ENCODE measurements at regions not wholly inside any gene's neighbourhood (a gene's known extent, or its start where the extent isn't known, plus 50 kb on each side); places are given as distances from the start of the nearest gene placed in this dataset.

DNA sequence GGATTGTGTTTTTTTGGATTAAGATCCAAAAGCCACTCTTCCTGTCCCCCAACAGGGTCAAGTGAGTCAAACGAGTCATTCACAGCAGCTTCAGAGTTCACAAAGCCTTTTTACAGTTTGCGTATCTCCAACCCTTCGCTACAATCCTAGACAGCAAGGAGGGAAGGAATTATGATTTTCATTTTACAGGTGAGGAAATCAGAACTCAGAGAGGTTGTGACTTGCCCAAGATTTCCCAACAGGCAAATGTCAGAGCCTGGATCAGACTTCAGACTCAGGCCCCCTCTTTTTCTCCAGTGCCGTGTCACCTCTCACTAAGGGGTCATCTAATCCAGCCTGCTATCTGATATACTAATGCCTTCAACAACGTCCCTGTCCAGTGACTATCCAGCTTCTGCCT is 72.1 kb upstream of the XPA start:
- no peaks in the 10 kb centered on the region for H3K27me3 ChIP-seq (ENCODE audit: insufficient read depth, low read length)
- DNase-seq (ENCODE audit: low read depth) (no peak), FAIRE-seq (peak; percentile 9)
- Mint-ChIP-seq H3K36me3 (ENCODE audit: low read depth, unreplicated experiment) (no peaks in the 10 kb centered on the region), H3K4me3 (ENCODE audit: unreplicated experiment) (no peak overlapping the region), H3K9me3 (ENCODE audit: unreplicated experiment) (no peaks in the 10 kb centered on the region), H3K27ac (ENCODE audit: unreplicated experiment) (no peak overlapping the region), H3K4me1 (ENCODE audit: low read depth, unreplicated experiment) (peaks cover 16% of the 10 kb centered on the region), H3K27me3 (ENCODE audit: low read depth, unreplicated experiment) (peaks cover 28% of the 10 kb centered on the region)
- H4K20me1 ChIP-seq (ENCODE audit: insufficient read depth, low read length): no peaks in the 10 kb centered on the region
- no peak overlapping the region for H3K27ac ChIP-seq (ENCODE audit: low read depth, low read length)
- no peak overlapping the region for H3K4me3 ChIP-seq (ENCODE audit: insufficient read depth, low read depth, low read length)
- H2AFZ ChIP-seq (ENCODE audit: low read depth, low read length): no peak overlapping the region
- no peak for TF ChIP-seq EZH2 (IDR thresholded peaks at IDR 0.05; ENCODE audit: insufficient read depth, low read length)
- TF ChIP-seq, protein P1, sequence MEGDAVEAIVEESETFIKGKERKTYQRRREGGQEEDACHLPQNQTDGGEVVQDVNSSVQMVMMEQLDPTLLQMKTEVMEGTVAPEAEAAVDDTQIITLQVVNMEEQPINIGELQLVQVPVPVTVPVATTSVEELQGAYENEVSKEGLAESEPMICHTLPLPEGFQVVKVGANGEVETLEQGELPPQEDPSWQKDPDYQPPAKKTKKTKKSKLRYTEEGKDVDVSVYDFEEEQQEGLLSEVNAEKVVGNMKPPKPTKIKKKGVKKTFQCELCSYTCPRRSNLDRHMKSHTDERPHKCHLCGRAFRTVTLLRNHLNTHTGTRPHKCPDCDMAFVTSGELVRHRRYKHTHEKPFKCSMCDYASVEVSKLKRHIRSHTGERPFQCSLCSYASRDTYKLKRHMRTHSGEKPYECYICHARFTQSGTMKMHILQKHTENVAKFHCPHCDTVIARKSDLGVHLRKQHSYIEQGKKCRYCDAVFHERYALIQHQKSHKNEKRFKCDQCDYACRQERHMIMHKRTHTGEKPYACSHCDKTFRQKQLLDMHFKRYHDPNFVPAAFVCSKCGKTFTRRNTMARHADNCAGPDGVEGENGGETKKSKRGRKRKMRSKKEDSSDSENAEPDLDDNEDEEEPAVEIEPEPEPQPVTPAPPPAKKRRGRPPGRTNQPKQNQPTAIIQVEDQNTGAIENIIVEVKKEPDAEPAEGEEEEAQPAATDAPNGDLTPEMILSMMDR (IDR thresholded peaks at IDR 0.05; ENCODE audit: insufficient read depth, low read depth, low read length): no peak
- no peak overlapping the region for H3K9ac ChIP-seq (ENCODE audit: low read length)
- H3K4me2 ChIP-seq (ENCODE audit: low read length): peak overlapping the region; percentile 30
- peaks cover 22% of the 10 kb centered on the region for H3K4me1 ChIP-seq (ENCODE audit: insufficient read depth, low read length)
- H3K36me3 ChIP-seq (ENCODE audit: insufficient read depth, low read length): no peaks in the 10 kb centered on the region
- H3K9me3 ChIP-seq (ENCODE audit: insufficient read depth, low read depth, low read length): no peaks in the 10 kb centered on the region
- no peaks in the 10 kb centered on the region for H3K79me2 ChIP-seq (ENCODE audit: insufficient read depth, low read length)

- H3K9me3 Mint-ChIP-seq (ENCODE audit: unreplicated experiment): no peaks in the 10 kb centered on the region
- H4K20me1 ChIP-seq (ENCODE audit: insufficient read depth, low read length): no peaks in the 10 kb centered on the region
- no peak for DNase-seq (ENCODE audit: low read depth)
These were observed 73.8 kb upstream of the XPA start for GRCh38 chr9:97770808-97771372.

GRCh38 chr9:97771641-97772040 is 74.5 kb upstream of the XPA start:
- Histone ChIP-seq H4K20me1 (ENCODE audit: insufficient read depth, low read length) (no peaks in the 10 kb centered on the region), H3K4me3 (ENCODE audit: insufficient read depth, low read depth, low read length) (no peak overlapping the region)
- no peak overlapping the region for H3K4me3 Mint-ChIP-seq (ENCODE audit: unreplicated experiment)

More at GRCh38 chr9:97770808-97771372, 73.8 kb upstream of the XPA start:
- Histone ChIP-seq H3K4me3 (ENCODE audit: insufficient read depth, low read depth, low read length) (no peak overlapping the region), H3K27me3 (ENCODE audit: insufficient read depth, low read length) (no peaks in the 10 kb centered on the region), H3K9ac (ENCODE audit: low read length) (no peak overlapping the region), H3K36me3 (ENCODE audit: insufficient read depth, low read length) (no peaks in the 10 kb centered on the region), H3K4me2 (ENCODE audit: low read length) (no peak overlapping the region), H3K27ac (ENCODE audit: low read depth, low read length) (no peak overlapping the region), H2AFZ (ENCODE audit: low read depth, low read length) (no peak overlapping the region), H3K79me2 (ENCODE audit: insufficient read depth, low read length) (no peaks in the 10 kb centered on the region), H3K4me1 (ENCODE audit: insufficient read depth, low read length) (peaks cover 22% of the 10 kb centered on the region), H3K9me3 (ENCODE audit: insufficient read depth, low read depth, low read length) (no peaks in the 10 kb centered on the region)
- no peak for TF ChIP-seq EZH2 (IDR thresholded peaks at IDR 0.05; ENCODE audit: insufficient read depth, low read length)
- TF ChIP-seq, protein P1 (IDR thresholded peaks at IDR 0.05; ENCODE audit: insufficient read depth, low read depth, low read length): no peak
- Mint-ChIP-seq H3K4me3 (ENCODE audit: unreplicated experiment) (no peak overlapping the region), H3K4me1 (ENCODE audit: low read depth, unreplicated experiment) (peaks cover 16% of the 10 kb centered on the region), H3K36me3 (ENCODE audit: low read depth, unreplicated experiment) (no peaks in the 10 kb centered on the region), H3K27me3 (ENCODE audit: low read depth, unreplicated experiment) (peaks cover 22% of the 10 kb centered on the region), H3K27ac (ENCODE audit: unreplicated experiment) (no peak overlapping the region)
- no peak for FAIRE-seq

More at GRCh38 chr9:97771641-97772040, 74.5 kb upstream of the XPA start:
- no peak for DNase-seq (ENCODE audit: low read depth)
- Mint-ChIP-seq H3K36me3 (ENCODE audit: low read depth, unreplicated experiment) (no peaks in the 10 kb centered on the region), H3K27ac (ENCODE audit: unreplicated experiment) (no peak overlapping the region), H3K9me3 (ENCODE audit: unreplicated experiment) (no peaks in the 10 kb centered on the region), H3K4me1 (ENCODE audit: low read depth, unreplicated experiment) (peaks cover 13% of the 10 kb centered on the region), H3K27me3 (ENCODE audit: low read depth, unreplicated experiment) (peaks cover 19% of the 10 kb centered on the region)
- Histone ChIP-seq H2AFZ (ENCODE audit: low read depth, low read length) (no peak overlapping the region), H3K9me3 (ENCODE audit: insufficient read depth, low read depth, low read length) (no peaks in the 10 kb centered on the region), H3K27me3 (ENCODE audit: insufficient read depth, low read length) (no peaks in the 10 kb centered on the region), H3K4me2 (ENCODE audit: low read length) (no peak overlapping the region), H3K9ac (ENCODE audit: low read length) (no peak overlapping the region), H3K4me1 (ENCODE audit: insufficient read depth, low read length) (peaks cover 18% of the 10 kb centered on the region), H3K36me3 (ENCODE audit: insufficient read depth, low read length) (no peaks in the 10 kb centered on the region), H3K79me2 (ENCODE audit: insufficient read depth, low read length) (no peaks in the 10 kb centered on the region), H3K27ac (ENCODE audit: low read depth, low read length) (no peak overlapping the region)
- no peak for FAIRE-seq
- no peak for TF ChIP-seq EZH2 (IDR thresholded peaks at IDR 0.05; ENCODE audit: insufficient read depth, low read length)
- TF ChIP-seq, protein P1 (IDR thresholded peaks at IDR 0.05; ENCODE audit: insufficient read depth, low read depth, low read length): no peak

Measured in astrocyte (in vitro differentiated cells and primary cell).